GM19239 (cell line): ENCODE measurements at regions not wholly inside any gene's neighbourhood (a gene's known extent, or its start where the extent isn't known, plus 50 kb on each side); places are given as distances from the start of the nearest gene placed in this dataset.

Experiments
- DNase-seq: peaks from one replicate; pipeline ENCODE4 v3.0.0; 2011; ENCODE audit warnings: low spot score; ENCODE audit not compliant: insufficient read length
- FAIRE-seq: peaks from 2 replicates; lab custom pipeline; 2011; peaks lifted over from hg19 to GRCh38; lab: Jason Lieb, UNC

- DNase-seq (no peak), FAIRE-seq (no peak)
Observed at GRCh38 chr22:48538291-48538820, 1289.3 kb downstream of the BRD1 start.

- DNase-seq (no peak), FAIRE-seq (no peak)
Observed at GRCh38 chr22:48537343-48537680, 1290.4 kb downstream of the BRD1 start.

- DNase-seq (no peak), FAIRE-seq (no peak)
Observed at GRCh38 chr22:48536541-48537342, 1290.9 kb downstream of the BRD1 start.

GRCh38 chr22:48535868-48536540 lies 1291.7 kb downstream of the BRD1 start:
- DNase-seq (no peak), FAIRE-seq (no peak)

GRCh38 chr22:48534395-48534958 lies 1293.2 kb downstream of the BRD1 start:
- no peak for DNase-seq
- no peak for FAIRE-seq

GRCh38 chr22:48532986-48533385 lies 1294.7 kb downstream of the BRD1 start:
- FAIRE-seq (no peak), DNase-seq (no peak)

- DNase-seq (no peak), FAIRE-seq (no peak)
Observed at GRCh38 chr22:48531761-48532435, 1295.8 kb downstream of the BRD1 start.

GRCh38 chr22:48531108-48531507 lies 1296.6 kb downstream of the BRD1 start:
- DNase-seq (no peak), FAIRE-seq (no peak)

- DNase-seq (no peak), FAIRE-seq (no peak)
Observed at GRCh38 chr22:48530666-48531065, 1297.0 kb downstream of the BRD1 start.

GRCh38 chr22:48528221-48528915 lies 1299.3 kb downstream of the BRD1 start:
- no peak for FAIRE-seq

GRCh38 chr22:48523761-48524160 lies 1303.9 kb downstream of the BRD1 start:
- no peak for FAIRE-seq

More at GRCh38 chr22:48528221-48528915, 1299.3 kb downstream of the BRD1 start:
- DNase-seq = no peak

GRCh38 chr22:48523091-48523490 lies 1304.6 kb downstream of the BRD1 start:
- FAIRE-seq = no peak
- DNase-seq = no peak

More at GRCh38 chr22:48523761-48524160, 1303.9 kb downstream of the BRD1 start:
- DNase-seq = no peak

GRCh38 chr22:48522271-48522670 lies 1305.4 kb downstream of the BRD1 start:
- DNase-seq (no peak), FAIRE-seq (no peak)

GRCh38 chr22:48520884-48521588 lies 1306.6 kb downstream of the BRD1 start:
- no peak for FAIRE-seq
- no peak for DNase-seq

- DNase-seq (no peak), FAIRE-seq (no peak)
Observed at GRCh38 chr22:48520207-48520606, 1307.5 kb downstream of the BRD1 start.

GRCh38 chr22:48517039-48518030 lies 1310.3 kb downstream of the BRD1 start:
- no peak for DNase-seq
- FAIRE-seq = no peak

GRCh38 chr22:48516571-48516970 lies 1311.1 kb downstream of the BRD1 start:
- no peak for FAIRE-seq
- DNase-seq = no peak

- FAIRE-seq = no peak
Observed at GRCh38 chr22:48515571-48516200, 1312.0 kb downstream of the BRD1 start.

More at GRCh38 chr22:48515571-48516200, 1312.0 kb downstream of the BRD1 start:
- no peak for DNase-seq
